Endothelial cell of umbilical vein (primary cell): ENCODE measurements at regions not wholly inside any gene's neighbourhood (a gene's known extent, or its start where the extent isn't known, plus 50 kb on each side); places are given as distances from the start of the nearest gene placed in this dataset.

Source experiments
- BruUV-seq: library from RNA; stranded (reverse); fragments of 400-500 nt; replicated peaks from 2 replicates; lab custom pipeline; 2021; lab: Mats Ljungman, UMichigan
- CTCF ChIA-PET: fragments of 300-600, 350-600 bp; sonication (Branson Sonifier 250); formaldehyde crosslinking; loops from one replicate; lab custom pipeline; 2021; ENCODE audit warnings: antibody characterized with exemption, inconsistent platforms; lab: Charles Lee
- POLR2A ChIA-PET: fragments of 300-600, 350-600 bp; sonication (Branson Sonifier 250); formaldehyde crosslinking; loops from one replicate; lab custom pipeline; 2021; ENCODE audit warnings: antibody characterized with exemption, inconsistent platforms; lab: Charles Lee
- DNase-seq: peaks from one replicate; pipeline ENCODE4 v3.0.0-alpha.2; 2011; ENCODE audit warnings: low read depth, low spot score
- FAIRE-seq: peaks from 2 replicates; lab custom pipeline; 2011; peaks lifted over from hg19 to GRCh38; lab: Jason Lieb, UNC
- H2AFZ ChIP-seq: 2 replicates; pipeline ENCODE4 v1.6.0; 2012; ENCODE audit warnings: low read depth, low read length, control low read depth, inconsistent platforms
- H3K27ac ChIP-seq: 2 replicates; pipeline ENCODE4 v1.5.1; 2011; ENCODE audit warnings: low read depth, mild to moderate bottlenecking, control low read depth, low read length, moderate library complexity; ENCODE audit not compliant: insufficient read depth
- H3K27me3 ChIP-seq, 2 experiments: 2 replicates each; pipeline versions ENCODE4 v1.6.0 to v1.6.1; 2011; ENCODE audit warnings: low read length in 2 of 2, mixed read lengths in 1 of 2; ENCODE audit not compliant: control insufficient read depth in 2 of 2, insufficient read depth in 2 of 2
- H3K36me3 ChIP-seq, 2 experiments: 2 replicates in 1 of 2; 3 replicates in 1 of 2; pipeline ENCODE4 v1.5.1; 2011; ENCODE audit warnings: low read length in 2 of 2, mild to moderate bottlenecking in 1 of 2, moderate library complexity in 1 of 2; ENCODE audit not compliant: control insufficient read depth in 2 of 2, insufficient read depth in 2 of 2; ENCODE audit errors: extremely low read depth in 1 of 2
- H3K4me1 ChIP-seq: 3 replicates; pipeline ENCODE4 v1.5.1; 2011; ENCODE audit warnings: mild to moderate bottlenecking, low read length; ENCODE audit not compliant: control insufficient read depth, insufficient read depth; ENCODE audit errors: extremely low read depth
- H3K4me2 ChIP-seq: 2 replicates; pipeline ENCODE4 v1.6.1; 2011; ENCODE audit warnings: low read length, control low read depth, mixed read lengths; ENCODE audit not compliant: insufficient read depth
- H3K4me3 ChIP-seq, 3 experiments: fragments of 200-600 bp in 1 of 3; sonication (generic), shearing (Covaris generic) in 1 of 3; replicated peaks in 1 of 3; 2 replicates each; pipeline ENCODE4 v1.5.1; 2011 to 2016; ENCODE audit warnings: control low read depth in 3 of 3, low read length in 3 of 3, mild to moderate bottlenecking in 2 of 3, inconsistent platforms in 1 of 3, low read depth in 1 of 3, moderate library complexity in 1 of 3; ENCODE audit not compliant: insufficient read depth in 1 of 3
- H3K79me2 ChIP-seq: 2 replicates; pipeline ENCODE4 v1.6.0; 2012; ENCODE audit warnings: low read length, inconsistent platforms; ENCODE audit not compliant: control insufficient read depth, insufficient read depth
- H3K9ac ChIP-seq: replicated peaks from 2 replicates; pipeline ENCODE3; 2011; ENCODE audit warnings: low read length, control low read depth; ENCODE audit not compliant: insufficient read depth; ENCODE audit errors: extremely low read depth
- H3K9me1 ChIP-seq: replicated peaks from 3 replicates; pipeline ENCODE4 v1.6.0; 2011; ENCODE audit warnings: mild to moderate bottlenecking, low read length; ENCODE audit not compliant: control insufficient read depth, insufficient read depth; ENCODE audit errors: extremely low read depth
- H3K9me3 ChIP-seq: replicated peaks from 2 replicates; pipeline ENCODE4 v1.5.1; 2012; ENCODE audit warnings: low read length, inconsistent platforms; ENCODE audit not compliant: control insufficient read depth, insufficient read depth
- H4K20me1 ChIP-seq: replicated peaks from 2 replicates; pipeline ENCODE3; 2011; ENCODE audit warnings: mild to moderate bottlenecking, low read length; ENCODE audit not compliant: control insufficient read depth, insufficient read depth; ENCODE audit errors: extremely low read depth
- CTCF ChIP-seq, 2 donors: IDR thresholded peaks; 1 replicate in 1 of 2; 2 replicates in 1 of 2; pipeline ENCODE4 v1.5.1; 2011; ENCODE audit warnings: low read length in 2 of 2, mild to moderate bottlenecking in 2 of 2, moderate library complexity in 2 of 2, control low read depth in 1 of 2, inconsistent platforms in 1 of 2, low read depth in 1 of 2; ENCODE audit not compliant: insufficient read depth in 1 of 2; ENCODE audit errors: extremely low read depth in 1 of 2
- EZH2 ChIP-seq: IDR thresholded peaks from 2 replicates; pipeline ENCODE4 v1.6.1; 2012; ENCODE audit warnings: borderline replicate concordance, low read depth, mild to moderate bottlenecking, moderate library complexity, low read length, inconsistent platforms; ENCODE audit not compliant: severe bottlenecking
- FOS ChIP-seq: IDR thresholded peaks from 2 replicates; pipeline ENCODE4 v1.6.1; 2011; ENCODE audit warnings: mild to moderate bottlenecking, low read length, moderate library complexity, borderline replicate concordance; ENCODE audit not compliant: insufficient read depth
- GATA2 ChIP-seq: IDR thresholded peaks from 2 replicates; pipeline ENCODE4 v1.7.0; 2011; ENCODE audit warnings: low read depth, mild to moderate bottlenecking, moderate library complexity, mixed read lengths, low read length; ENCODE audit not compliant: insufficient read length, insufficient read depth
- JUN ChIP-seq: IDR thresholded peaks from 2 replicates; pipeline ENCODE4 v1.6.1; 2011; ENCODE audit warnings: borderline replicate concordance, low read depth; ENCODE audit not compliant: insufficient read length, insufficient read depth
- MAX ChIP-seq: IDR thresholded peaks from 2 replicates; pipeline ENCODE4 v1.6.1; 2011; ENCODE audit not compliant: insufficient read depth, insufficient read length
- MYC ChIP-seq: IDR thresholded peaks from one replicate; pipeline ENCODE4 v1.6.1; 2011; ENCODE audit warnings: mild to moderate bottlenecking, low read depth, low read length
- POLR2A ChIP-seq: IDR thresholded peaks from 2 replicates; pipeline ENCODE4 v1.6.1; 2012; ENCODE audit warnings: low read depth, mild to moderate bottlenecking, control low read depth, low read length
- POLR2AphosphoS5 ChIP-seq: IDR thresholded peaks from 2 replicates; pipeline ENCODE4 v1.6.1; 2012; ENCODE audit warnings: low read depth, mild to moderate bottlenecking, control low read depth, low read length, moderate library complexity; ENCODE audit not compliant: insufficient read depth
- dilution Hi-C: fragments of 300-500 bp; cut with MboI; formaldehyde crosslinking; loops from one replicate; pipeline ENCODE4 v1.15.0; 2019; ENCODE audit warnings: low sequenced_read_pairs; ENCODE audit not compliant: extremely low pct_ligation_motif_present
- intact Hi-C: fragments of 100-400 bp; cut with micrococcal nuclease; formaldehyde crosslinking; loops from one replicate; pipeline ENCODE4 v1.10.0; 2022

GRCh38 chr2:121836611-121837010 is 81.2 kb downstream of the TSN start:
- H4K20me1 ChIP-seq: no peaks in the 10 kb centered on the region
- H3K4me3 ChIP-seq: no peak overlapping the region
- DNase-seq (no peak), FAIRE-seq (no peak)
- BruUV-seq: no TSS peak
- TF ChIP-seq POLR2A (no peak), FOS (no peak), JUN (no peak), MAX (no peak), EZH2 (no peak), POLR2AphosphoS5 (no peak), GATA2 (no peak), MYC (no peak), CTCF (IDR thresholded peaks at IDR 0.05; ENCODE audit: extremely low read depth in 1 of 2, insufficient read depth in 1 of 2, low read depth in 1 of 2, low read length in 2 of 2) (no peak)
- ChIA-PET CTCF (interaction anchor here (0.9 to 1.6 kb wide), 3 partner anchors 10 to 25 kb away, joined by 3 to 5 read pairs (median 3); no protein-coding TSS in a partner anchor), POLR2A (no interaction called here)
- H3K9me3 ChIP-seq: no peaks in the 10 kb centered on the region
- no peak overlapping the region for H3K4me2 ChIP-seq
- no peaks in the 10 kb centered on the region for H3K9me1 ChIP-seq
- H3K36me3 ChIP-seq: no peaks in the 10 kb centered on the region
- no peaks in the 10 kb centered on the region for H3K27me3 ChIP-seq
- H3K9ac ChIP-seq: no peak overlapping the region
- no peak overlapping the region for H2AFZ ChIP-seq
- H3K79me2 ChIP-seq: no peaks in the 10 kb centered on the region
- no peak overlapping the region for H3K27ac ChIP-seq
- dilution Hi-C loops: no loop called here
- H3K4me1 ChIP-seq: no peaks in the 10 kb centered on the region
- intact Hi-C loops: no loop called here
